ENCODE measurements at regions not wholly inside any gene's neighbourhood (a gene's known extent, or its start where the extent isn't known, plus 50 kb on each side); places are given as distances from the start of the nearest gene placed in this dataset.

DNA sequence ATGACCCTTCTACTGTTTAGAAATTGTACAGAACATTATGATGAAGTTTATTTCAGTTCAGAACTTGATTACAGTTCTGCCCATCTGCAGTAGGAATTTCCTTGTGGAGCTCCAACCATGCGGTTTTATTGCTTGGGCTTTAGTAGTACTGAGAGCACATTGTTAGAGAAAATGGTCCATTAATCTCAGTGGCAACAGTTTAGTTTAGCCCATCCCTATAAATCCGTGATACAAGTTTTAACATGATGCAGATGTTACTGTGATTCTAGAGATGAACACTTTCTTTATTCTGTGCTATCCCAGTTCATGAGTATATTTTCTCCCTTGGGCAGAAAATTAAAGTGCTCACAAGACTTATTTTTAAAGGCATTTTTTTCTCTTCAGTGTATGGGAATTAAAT, 84.8 kb upstream of the FZD8 start:
- TF ChIP-seq, protein P1, sequence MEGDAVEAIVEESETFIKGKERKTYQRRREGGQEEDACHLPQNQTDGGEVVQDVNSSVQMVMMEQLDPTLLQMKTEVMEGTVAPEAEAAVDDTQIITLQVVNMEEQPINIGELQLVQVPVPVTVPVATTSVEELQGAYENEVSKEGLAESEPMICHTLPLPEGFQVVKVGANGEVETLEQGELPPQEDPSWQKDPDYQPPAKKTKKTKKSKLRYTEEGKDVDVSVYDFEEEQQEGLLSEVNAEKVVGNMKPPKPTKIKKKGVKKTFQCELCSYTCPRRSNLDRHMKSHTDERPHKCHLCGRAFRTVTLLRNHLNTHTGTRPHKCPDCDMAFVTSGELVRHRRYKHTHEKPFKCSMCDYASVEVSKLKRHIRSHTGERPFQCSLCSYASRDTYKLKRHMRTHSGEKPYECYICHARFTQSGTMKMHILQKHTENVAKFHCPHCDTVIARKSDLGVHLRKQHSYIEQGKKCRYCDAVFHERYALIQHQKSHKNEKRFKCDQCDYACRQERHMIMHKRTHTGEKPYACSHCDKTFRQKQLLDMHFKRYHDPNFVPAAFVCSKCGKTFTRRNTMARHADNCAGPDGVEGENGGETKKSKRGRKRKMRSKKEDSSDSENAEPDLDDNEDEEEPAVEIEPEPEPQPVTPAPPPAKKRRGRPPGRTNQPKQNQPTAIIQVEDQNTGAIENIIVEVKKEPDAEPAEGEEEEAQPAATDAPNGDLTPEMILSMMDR (IDR thresholded peaks at IDR 0.05 in 2 of 3, conservative IDR thresholded peaks at IDR 0.05 in 1 of 3; ENCODE audit: borderline replicate concordance in 1 of 3, insufficient read depth in 1 of 3, low read depth in 2 of 3, low read length in 2 of 3) = no peak
- TF ChIP-seq ELF1 (IDR thresholded peaks at IDR 0.05; ENCODE audit: borderline replicate concordance, low read depth) (no peak), POLR2AphosphoS5 (IDR thresholded peaks at IDR 0.05; ENCODE audit: low read depth, low read length) (no peak), ZFX (IDR thresholded peaks at IDR 0.05) (no peak)
- Histone ChIP-seq H3K36me3 (ENCODE audit: control insufficient read depth in 1 of 2, insufficient read depth in 2 of 2, low read length in 2 of 2) (no peaks in the 10 kb centered on the region), H3K9ac (ENCODE audit: low read length) (no peak overlapping the region), H2AFZ (ENCODE audit: low read depth, low read length, poor library complexity, severe bottlenecking) (no peak overlapping the region), H3K27ac (ENCODE audit: low read depth, low read length) (no peak overlapping the region), H3K9me3 (ENCODE audit: control insufficient read depth in 1 of 2, insufficient read depth in 1 of 2, low read depth in 1 of 2, low read length in 2 of 2) (no peaks in the 10 kb centered on the region), H3K9me2 (ENCODE audit: insufficient read depth) (no peaks in the 10 kb centered on the region), H3K4me3 (replicated peaks in 1 of 2; ENCODE audit: low read depth in 1 of 2, low read length in 2 of 2) (no peak overlapping the region), H3K79me2 (ENCODE audit: insufficient read depth, low read length) (no peaks in the 10 kb centered on the region), H3K4me1 (ENCODE audit: control insufficient read depth in 1 of 2, insufficient read depth in 2 of 2, low read length in 2 of 2) (no peaks in the 10 kb centered on the region), H3K27me3 (ENCODE audit: insufficient read depth, low read length) (peaks cover 5% of the 10 kb centered on the region; the same call in 1 of the 2 replicates), H4K20me1 (ENCODE audit: insufficient read depth) (no peaks in the 10 kb centered on the region), H3K4me2 (ENCODE audit: low read length) (no peak overlapping the region)
- ATAC-seq (no peak), DNase-seq (ENCODE audit: low read depth, low spot score) (no peak)
- intact Hi-C loops (cut with micrococcal nuclease) = no loop called here
- ChIA-PET RAD21 (ENCODE audit: low non-redundant PET in 1 of 2, low total read pairs in 2 of 2, uncharacterized antibody in 2 of 2, unreplicated experiment in 2 of 2) (no interaction called here), CTCF (no interaction called here), POLR2A (no interaction called here)
- no TSS peak for BruUV-seq (replicated peaks)

DNA sequence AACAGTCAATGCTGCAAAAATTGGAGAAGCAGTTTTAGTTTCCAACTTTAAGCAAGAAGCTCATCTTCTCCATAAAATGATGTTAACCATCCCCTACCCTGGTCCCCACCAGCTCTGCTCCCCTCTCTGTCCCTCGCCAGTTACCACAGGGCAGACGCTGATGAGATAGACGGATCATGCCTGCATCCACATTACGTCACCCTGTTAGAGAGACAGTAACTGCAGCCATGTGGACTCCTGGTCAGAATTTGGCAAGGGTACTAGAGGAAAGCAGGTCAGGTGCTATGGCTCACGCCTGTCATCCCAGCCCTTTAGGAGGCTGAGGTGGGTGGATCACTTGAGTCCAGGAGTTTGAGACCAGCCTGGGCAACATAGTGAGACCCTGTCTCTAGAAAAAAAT, 81.9 kb upstream of the FZD8 start:
- no peak overlapping the region for H3K4me3 ChIP-seq (replicated peaks in 1 of 2; ENCODE audit: low read depth in 1 of 2, low read length in 2 of 2)
- H3K9me3 ChIP-seq (ENCODE audit: control insufficient read depth in 1 of 2, insufficient read depth in 1 of 2, low read depth in 1 of 2, low read length in 2 of 2) = no peaks in the 10 kb centered on the region
- ATAC-seq (no peak), DNase-seq (ENCODE audit: low read depth, low spot score) (no peak)
- no peaks in the 10 kb centered on the region for H3K4me1 ChIP-seq (ENCODE audit: control insufficient read depth in 1 of 2, insufficient read depth in 2 of 2, low read length in 2 of 2)
- RAD21 ChIA-PET (ENCODE audit: low non-redundant PET in 1 of 2, low total read pairs in 2 of 2, uncharacterized antibody in 2 of 2, unreplicated experiment in 2 of 2) = no interaction called here
- TF ChIP-seq ZFX (IDR thresholded peaks at IDR 0.05) (no peak), POLR2A (IDR thresholded peaks at IDR 0.05; ENCODE audit: borderline replicate concordance, extremely low read depth, insufficient read depth, insufficient read length) (no peak), YY1 (IDR thresholded peaks at IDR 0.05; ENCODE audit: extremely low read depth, insufficient replicate concordance, low read depth, low read length) (no peak), SRF (IDR thresholded peaks at IDR 0.05; ENCODE audit: low read depth) (no peak), FOSL1 (IDR thresholded peaks at IDR 0.05; ENCODE audit: low read depth) (no peak), ELF1 (IDR thresholded peaks at IDR 0.05; ENCODE audit: borderline replicate concordance, low read depth) (no peak), JUND (IDR thresholded peaks at IDR 0.05) (no peak), CEBPB (IDR thresholded peaks at IDR 0.05; ENCODE audit: low read depth) (no peak), ZNF274 (IDR thresholded peaks at IDR 0.05; ENCODE audit: low read depth, low read length) (no peak), POLR2AphosphoS5 (IDR thresholded peaks at IDR 0.05; ENCODE audit: low read depth, low read length) (no peak), EGR1 (IDR thresholded peaks at IDR 0.05; ENCODE audit: low read depth) (no peak), SIN3A (IDR thresholded peaks at IDR 0.05; ENCODE audit: low read depth) (no peak)
- TF ChIP-seq, protein P2, sequence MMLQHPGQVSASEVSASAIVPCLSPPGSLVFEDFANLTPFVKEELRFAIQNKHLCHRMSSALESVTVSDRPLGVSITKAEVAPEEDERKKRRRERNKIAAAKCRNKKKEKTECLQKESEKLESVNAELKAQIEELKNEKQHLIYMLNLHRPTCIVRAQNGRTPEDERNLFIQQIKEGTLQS (IDR thresholded peaks at IDR 0.05) = no peak
- TF ChIP-seq, protein P3, sequence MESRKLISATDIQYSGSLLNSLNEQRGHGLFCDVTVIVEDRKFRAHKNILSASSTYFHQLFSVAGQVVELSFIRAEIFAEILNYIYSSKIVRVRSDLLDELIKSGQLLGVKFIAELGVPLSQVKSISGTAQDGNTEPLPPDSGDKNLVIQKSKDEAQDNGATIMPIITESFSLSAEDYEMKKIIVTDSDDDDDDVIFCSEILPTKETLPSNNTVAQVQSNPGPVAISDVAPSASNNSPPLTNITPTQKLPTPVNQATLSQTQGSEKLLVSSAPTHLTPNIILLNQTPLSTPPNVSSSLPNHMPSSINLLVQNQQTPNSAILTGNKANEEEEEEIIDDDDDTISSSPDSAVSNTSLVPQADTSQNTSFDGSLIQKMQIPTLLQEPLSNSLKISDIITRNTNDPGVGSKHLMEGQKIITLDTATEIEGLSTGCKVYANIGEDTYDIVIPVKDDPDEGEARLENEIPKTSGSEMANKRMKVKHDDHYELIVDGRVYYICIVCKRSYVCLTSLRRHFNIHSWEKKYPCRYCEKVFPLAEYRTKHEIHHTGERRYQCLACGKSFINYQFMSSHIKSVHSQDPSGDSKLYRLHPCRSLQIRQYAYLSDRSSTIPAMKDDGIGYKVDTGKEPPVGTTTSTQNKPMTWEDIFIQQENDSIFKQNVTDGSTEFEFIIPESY (IDR thresholded peaks at IDR 0.05; ENCODE audit: extremely low read depth, insufficient replicate concordance, low read length) = no peak
- TF ChIP-seq, protein P4, sequence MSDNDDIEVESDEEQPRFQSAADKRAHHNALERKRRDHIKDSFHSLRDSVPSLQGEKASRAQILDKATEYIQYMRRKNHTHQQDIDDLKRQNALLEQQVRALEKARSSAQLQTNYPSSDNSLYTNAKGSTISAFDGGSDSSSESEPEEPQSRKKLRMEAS (IDR thresholded peaks at IDR 0.05) = no peak
- H3K36me3 ChIP-seq (ENCODE audit: control insufficient read depth in 1 of 2, insufficient read depth in 2 of 2, low read length in 2 of 2) = no peaks in the 10 kb centered on the region
- H4K20me1 ChIP-seq (ENCODE audit: insufficient read depth) = no peaks in the 10 kb centered on the region
- no peak overlapping the region for H2AFZ ChIP-seq (ENCODE audit: low read depth, low read length, poor library complexity, severe bottlenecking)
- H3K9me2 ChIP-seq (ENCODE audit: insufficient read depth) = no peaks in the 10 kb centered on the region
- CTCF ChIA-PET = no interaction called here
- no peaks in the 10 kb centered on the region for H3K79me2 ChIP-seq (ENCODE audit: insufficient read depth, low read length)
- no TSS peak for BruUV-seq (replicated peaks)
- peaks cover 5% of the 10 kb centered on the region; the same call in 1 of the 2 replicates for H3K27me3 ChIP-seq (ENCODE audit: insufficient read depth, low read length)
- intact Hi-C loops (cut with micrococcal nuclease) = no loop called here
- POLR2A ChIA-PET = no interaction called here
- no peak overlapping the region for H3K27ac ChIP-seq (ENCODE audit: low read depth, low read length)
- H3K4me2 ChIP-seq (ENCODE audit: low read length) = no peak overlapping the region
- H3K9ac ChIP-seq (ENCODE audit: low read length) = no peak overlapping the region
